C1 segment of cervical spinal cord (tissue), 14 donors: ENCODE measurements at regions not wholly inside any gene's neighbourhood (a gene's known extent, or its start where the extent isn't known, plus 50 kb on each side); places are given as distances from the start of the nearest gene placed in this dataset.
"Not testable (repeated sequence)": the region's sequence is repeated elsewhere in the genome, so short reads cannot be mapped to it uniquely, and the experiment has no call there.

Experiments
- DNase-seq, 14 donors: peaks; one replicate each; lab custom pipeline; 2025; lab: John Stamatoyannopoulos, UW

- no peak for DNase-seq
These were observed 868.9 kb upstream of the AUTS2 start for GRCh38 chr7:68729371-68729770.

GRCh38 chr7:68730194-68730593 lies 868.1 kb upstream of the AUTS2 start:
- no peak for DNase-seq

GRCh38 chr7:68730964-68731363 lies 867.3 kb upstream of the AUTS2 start:
- DNase-seq: no peak

GRCh38 chr7:68733219-68734153 lies 864.8 kb upstream of the AUTS2 start:
- DNase-seq: no peak

- DNase-seq: no peak
These were observed 863.8 kb upstream of the AUTS2 start for GRCh38 chr7:68734431-68734830.

- no peak for DNase-seq
These were observed 859.0 kb upstream of the AUTS2 start for GRCh38 chr7:68739306-68739705.

- no peak for DNase-seq
These were observed 854.2 kb upstream of the AUTS2 start for GRCh38 chr7:68744036-68744435.

- DNase-seq: peak in 2 of 14 donors; percentile 6 to 74
These were observed 849.1 kb upstream of the AUTS2 start for GRCh38 chr7:68748934-68749900.

- no peak for DNase-seq
These were observed 845.6 kb upstream of the AUTS2 start for GRCh38 chr7:68752485-68753178.

- no peak for DNase-seq
These were observed 843.9 kb upstream of the AUTS2 start for GRCh38 chr7:68754414-68754813.

GRCh38 chr7:68756986-68757495 lies 841.2 kb upstream of the AUTS2 start:
- DNase-seq: no peak

GRCh38 chr7:68760556-68760955 lies 837.7 kb upstream of the AUTS2 start:
- no peak for DNase-seq

- DNase-seq: no peak
These were observed 830.8 kb upstream of the AUTS2 start for GRCh38 chr7:68767462-68767861.

GRCh38 chr7:68770649-68771048 lies 827.6 kb upstream of the AUTS2 start:
- DNase-seq: peak in 1 of 14 donors; percentile 0

- no peak for DNase-seq
These were observed 821.9 kb upstream of the AUTS2 start for GRCh38 chr7:68776326-68776725.

GRCh38 chr7:68783684-68784083 lies 814.6 kb upstream of the AUTS2 start:
- DNase-seq: no peak

GRCh38 chr7:68785036-68785435 lies 813.2 kb upstream of the AUTS2 start:
- no peak for DNase-seq

- no peak for DNase-seq
These were observed 810.7 kb upstream of the AUTS2 start for GRCh38 chr7:68787566-68787965.

- not testable (repeated sequence) for DNase-seq
These were observed 809.7 kb upstream of the AUTS2 start for GRCh38 chr7:68788529-68788928.

GRCh38 chr7:68789597-68789996 lies 808.7 kb upstream of the AUTS2 start:
- no peak for DNase-seq

GRCh38 chr7:68792351-68792750 lies 805.9 kb upstream of the AUTS2 start:
- DNase-seq: no peak
